ENCODE measurements at regions not wholly inside any gene's neighbourhood (a gene's known extent, or its start where the extent isn't known, plus 50 kb on each side); places are given as distances from the start of the nearest gene placed in this dataset.

DNA sequence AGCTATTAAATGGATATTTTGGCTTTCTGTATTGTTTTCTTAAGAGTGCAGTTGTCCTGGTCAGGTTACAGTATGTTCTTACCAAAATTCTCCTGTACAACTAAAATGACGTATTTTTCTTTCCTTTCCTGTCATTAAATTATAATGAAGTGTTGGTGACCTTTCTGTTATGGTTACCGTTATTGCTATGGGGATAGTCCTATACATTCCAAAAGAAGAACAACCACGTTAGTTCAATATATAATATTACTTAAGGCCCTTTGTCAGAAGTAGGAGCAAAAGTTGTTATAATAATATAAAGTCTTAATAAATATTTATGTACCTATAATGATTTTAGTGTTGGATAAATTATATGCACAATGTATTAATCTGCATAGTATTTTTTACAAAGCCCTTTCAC is 82.4 kb upstream of the NREP start:
- TF ChIP-seq, protein P1, sequence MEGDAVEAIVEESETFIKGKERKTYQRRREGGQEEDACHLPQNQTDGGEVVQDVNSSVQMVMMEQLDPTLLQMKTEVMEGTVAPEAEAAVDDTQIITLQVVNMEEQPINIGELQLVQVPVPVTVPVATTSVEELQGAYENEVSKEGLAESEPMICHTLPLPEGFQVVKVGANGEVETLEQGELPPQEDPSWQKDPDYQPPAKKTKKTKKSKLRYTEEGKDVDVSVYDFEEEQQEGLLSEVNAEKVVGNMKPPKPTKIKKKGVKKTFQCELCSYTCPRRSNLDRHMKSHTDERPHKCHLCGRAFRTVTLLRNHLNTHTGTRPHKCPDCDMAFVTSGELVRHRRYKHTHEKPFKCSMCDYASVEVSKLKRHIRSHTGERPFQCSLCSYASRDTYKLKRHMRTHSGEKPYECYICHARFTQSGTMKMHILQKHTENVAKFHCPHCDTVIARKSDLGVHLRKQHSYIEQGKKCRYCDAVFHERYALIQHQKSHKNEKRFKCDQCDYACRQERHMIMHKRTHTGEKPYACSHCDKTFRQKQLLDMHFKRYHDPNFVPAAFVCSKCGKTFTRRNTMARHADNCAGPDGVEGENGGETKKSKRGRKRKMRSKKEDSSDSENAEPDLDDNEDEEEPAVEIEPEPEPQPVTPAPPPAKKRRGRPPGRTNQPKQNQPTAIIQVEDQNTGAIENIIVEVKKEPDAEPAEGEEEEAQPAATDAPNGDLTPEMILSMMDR (IDR thresholded peaks at IDR 0.05; ENCODE audit: low read depth, low read length): no peak
- TF ChIP-seq MAX (IDR thresholded peaks at IDR 0.05; ENCODE audit: low read depth, low read length) (no peak), MYC (IDR thresholded peaks at IDR 0.05; ENCODE audit: low read depth, low read length) (no peak), POLR2A (IDR thresholded peaks at IDR 0.05; ENCODE audit: extremely low read depth, insufficient read length) (no peak)
- no peak for DNase-seq (ENCODE audit: low read depth)
- no peak overlapping the region for H3K4me3 ChIP-seq (ENCODE audit: low read depth, low read length)

GRCh38 chr5:111836426-111836825 is 79.4 kb upstream of the NREP start:
- no peak for DNase-seq (ENCODE audit: low read depth)
- H3K4me3 ChIP-seq (ENCODE audit: low read depth, low read length): no peak overlapping the region
- no peak for TF ChIP-seq POLR2A (IDR thresholded peaks at IDR 0.05; ENCODE audit: extremely low read depth, insufficient read length)
- TF ChIP-seq MAX (IDR thresholded peaks at IDR 0.05; ENCODE audit: low read depth, low read length): no peak
- TF ChIP-seq, protein P1 (IDR thresholded peaks at IDR 0.05; ENCODE audit: low read depth, low read length): no peak
- TF ChIP-seq MYC (IDR thresholded peaks at IDR 0.05; ENCODE audit: low read depth, low read length): no peak

GRCh38 chr5:111834926-111835599 is 78.1 kb upstream of the NREP start:
- DNase-seq (ENCODE audit: low read depth): no peak
- no peak for TF ChIP-seq POLR2A (IDR thresholded peaks at IDR 0.05; ENCODE audit: extremely low read depth, insufficient read length)
- TF ChIP-seq MYC (IDR thresholded peaks at IDR 0.05; ENCODE audit: low read depth, low read length): no peak
- no peak for TF ChIP-seq MAX (IDR thresholded peaks at IDR 0.05; ENCODE audit: low read depth, low read length)
- TF ChIP-seq, protein P1 (IDR thresholded peaks at IDR 0.05; ENCODE audit: low read depth, low read length): no peak
- H3K4me3 ChIP-seq (ENCODE audit: low read depth, low read length): no peak overlapping the region

GRCh38 chr5:111830333-111830732 is 73.3 kb upstream of the NREP start:
- TF ChIP-seq MYC (IDR thresholded peaks at IDR 0.05; ENCODE audit: low read depth, low read length) (no peak), MAX (IDR thresholded peaks at IDR 0.05; ENCODE audit: low read depth, low read length) (no peak), POLR2A (IDR thresholded peaks at IDR 0.05; ENCODE audit: extremely low read depth, insufficient read length) (no peak)
- TF ChIP-seq, protein P1 (IDR thresholded peaks at IDR 0.05; ENCODE audit: low read depth, low read length): no peak

DNA sequence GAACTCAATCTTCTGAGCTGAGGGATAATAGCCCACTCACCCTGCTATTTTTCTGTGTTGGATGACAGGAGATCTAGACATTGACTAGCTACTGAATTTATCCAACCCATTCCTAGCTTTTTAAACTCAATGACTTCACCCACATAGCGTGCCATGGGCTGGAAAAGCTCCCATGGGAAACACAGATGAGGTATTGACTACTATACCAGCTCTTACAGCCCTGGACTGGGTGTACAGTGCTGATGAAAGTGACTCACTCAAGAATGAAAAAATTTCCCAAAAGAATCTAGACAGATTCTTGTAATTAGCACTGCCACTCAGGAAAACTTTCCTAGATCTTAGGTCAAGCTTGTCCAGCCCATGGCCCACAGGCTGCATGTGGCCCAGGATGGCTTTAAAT is 72.7 kb upstream of the NREP start:
- TF ChIP-seq, protein P1 (IDR thresholded peaks at IDR 0.05; ENCODE audit: low read depth, low read length): no peak
- no peak for TF ChIP-seq POLR2A (IDR thresholded peaks at IDR 0.05; ENCODE audit: extremely low read depth, insufficient read length)
- no peak for TF ChIP-seq MYC (IDR thresholded peaks at IDR 0.05; ENCODE audit: low read depth, low read length)
- TF ChIP-seq MAX (IDR thresholded peaks at IDR 0.05; ENCODE audit: low read depth, low read length): no peak
- DNase-seq (ENCODE audit: low read depth): no peak
- H3K4me3 ChIP-seq (ENCODE audit: low read depth, low read length): no peak overlapping the region

More at GRCh38 chr5:111830333-111830732, 73.3 kb upstream of the NREP start:
- no peak overlapping the region for H3K4me3 ChIP-seq (ENCODE audit: low read depth, low read length)
- DNase-seq (ENCODE audit: low read depth): no peak
